ENCODE measurements at regions not wholly inside any gene's neighbourhood (a gene's known extent, or its start where the extent isn't known, plus 50 kb on each side); places are given as distances from the start of the nearest gene placed in this dataset.

DNA sequence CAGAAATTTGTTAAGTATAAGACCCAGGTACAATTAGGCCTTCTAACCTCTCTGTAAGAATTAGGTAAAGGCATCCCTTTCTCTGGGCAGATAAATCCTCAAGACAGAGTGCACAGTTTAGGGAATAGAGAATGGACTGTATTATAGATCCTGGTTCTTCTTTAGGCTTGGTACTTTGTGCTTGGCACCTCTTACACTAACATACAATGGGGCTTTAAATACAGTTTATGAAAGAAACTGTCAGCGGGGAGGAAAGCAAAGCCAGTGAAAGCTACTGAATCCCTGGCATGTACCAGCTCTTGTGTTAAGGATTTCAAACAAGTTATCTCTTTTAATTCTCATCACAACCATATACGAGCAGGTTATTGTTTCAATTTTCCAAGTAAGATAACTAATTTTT, 1350.0 kb downstream of the ADGRL3 start:
- no peaks in the 10 kb centered on the region for H3K9me3 ChIP-seq (replicated peaks; ENCODE audit: insufficient read depth, low read length)
- TF ChIP-seq EZH2phosphoT487 (IDR thresholded peaks at IDR 0.05; ENCODE audit: low read length) (no peak), EZH2 (optimal IDR thresholded peaks at IDR 0.05; ENCODE audit: low read depth, low read length) (no peak)
- TF ChIP-seq, protein P1, sequence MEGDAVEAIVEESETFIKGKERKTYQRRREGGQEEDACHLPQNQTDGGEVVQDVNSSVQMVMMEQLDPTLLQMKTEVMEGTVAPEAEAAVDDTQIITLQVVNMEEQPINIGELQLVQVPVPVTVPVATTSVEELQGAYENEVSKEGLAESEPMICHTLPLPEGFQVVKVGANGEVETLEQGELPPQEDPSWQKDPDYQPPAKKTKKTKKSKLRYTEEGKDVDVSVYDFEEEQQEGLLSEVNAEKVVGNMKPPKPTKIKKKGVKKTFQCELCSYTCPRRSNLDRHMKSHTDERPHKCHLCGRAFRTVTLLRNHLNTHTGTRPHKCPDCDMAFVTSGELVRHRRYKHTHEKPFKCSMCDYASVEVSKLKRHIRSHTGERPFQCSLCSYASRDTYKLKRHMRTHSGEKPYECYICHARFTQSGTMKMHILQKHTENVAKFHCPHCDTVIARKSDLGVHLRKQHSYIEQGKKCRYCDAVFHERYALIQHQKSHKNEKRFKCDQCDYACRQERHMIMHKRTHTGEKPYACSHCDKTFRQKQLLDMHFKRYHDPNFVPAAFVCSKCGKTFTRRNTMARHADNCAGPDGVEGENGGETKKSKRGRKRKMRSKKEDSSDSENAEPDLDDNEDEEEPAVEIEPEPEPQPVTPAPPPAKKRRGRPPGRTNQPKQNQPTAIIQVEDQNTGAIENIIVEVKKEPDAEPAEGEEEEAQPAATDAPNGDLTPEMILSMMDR (IDR thresholded peaks at IDR 0.05; ENCODE audit: low read length) = no peak

DNA sequence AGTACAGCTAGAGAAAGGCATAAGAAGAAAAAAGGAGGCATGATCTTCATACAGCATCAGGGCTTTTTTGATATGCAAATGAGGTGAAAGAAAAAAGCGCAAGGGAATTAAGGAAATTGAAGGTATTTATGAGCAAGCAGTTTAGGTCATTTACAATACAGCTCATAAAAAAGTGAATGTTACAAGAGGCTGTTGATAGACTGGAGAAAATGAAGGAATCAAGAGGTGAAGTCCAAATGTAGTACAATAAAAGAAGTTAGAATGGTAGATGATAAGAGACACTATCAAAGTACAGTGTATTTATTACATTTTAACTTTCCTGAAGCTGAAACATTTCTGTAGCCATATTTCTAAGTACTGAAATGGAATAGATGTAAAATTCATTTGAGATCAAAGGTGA, 1349.5 kb downstream of the ADGRL3 start:
- H3F3A ChIP-seq (ENCODE audit: insufficient read depth, low read length) = no peaks in the 10 kb centered on the region
- H3K27me3 ChIP-seq (replicated peaks; ENCODE audit: insufficient read depth, low read length) = no peaks in the 10 kb centered on the region
- no peaks in the 10 kb centered on the region for H3K79me2 ChIP-seq (ENCODE audit: low read length)
- no peak overlapping the region for H2AFZ ChIP-seq (ENCODE audit: low read length)
- no peak overlapping the region for H3K9ac ChIP-seq (ENCODE audit: low read length)
- TF ChIP-seq EZH2 (optimal IDR thresholded peaks at IDR 0.05; ENCODE audit: low read depth, low read length) (no peak), EZH2phosphoT487 (IDR thresholded peaks at IDR 0.05; ENCODE audit: low read length) (no peak)
- TF ChIP-seq, protein P1 (IDR thresholded peaks at IDR 0.05; ENCODE audit: low read length) = no peak
- H3K9me2 ChIP-seq (replicated peaks; ENCODE audit: insufficient read depth, low read length) = no peaks in the 10 kb centered on the region
- no peaks in the 10 kb centered on the region for H4K20me1 ChIP-seq (ENCODE audit: insufficient read depth, low read length)
- DNase-seq = no peak
- H3K4me2 ChIP-seq (ENCODE audit: low read depth, low read length) = no peak overlapping the region
- no peaks in the 10 kb centered on the region for H3K4me1 ChIP-seq (ENCODE audit: low read length)
- H3K4me3 ChIP-seq (ENCODE audit: low read length) = no peak overlapping the region
- H3K9me3 ChIP-seq (replicated peaks; ENCODE audit: insufficient read depth, low read length) = no peaks in the 10 kb centered on the region
- no peak overlapping the region for H3K27ac ChIP-seq (ENCODE audit: low read length)
- H3K36me3 ChIP-seq (replicated peaks; ENCODE audit: insufficient read depth, low read length) = no peaks in the 10 kb centered on the region

More for the DNA sequence above, 1350.0 kb downstream of the ADGRL3 start:
- no peak overlapping the region for H3K4me2 ChIP-seq (ENCODE audit: low read depth, low read length)
- no peak overlapping the region for H3K4me3 ChIP-seq (ENCODE audit: low read length)
- H3K27ac ChIP-seq (ENCODE audit: low read length) = no peak overlapping the region
- H3K4me1 ChIP-seq (ENCODE audit: low read length) = no peaks in the 10 kb centered on the region
- H3K9ac ChIP-seq (ENCODE audit: low read length) = no peak overlapping the region
- H3K36me3 ChIP-seq (replicated peaks; ENCODE audit: insufficient read depth, low read length) = no peaks in the 10 kb centered on the region
- H4K20me1 ChIP-seq (ENCODE audit: insufficient read depth, low read length) = no peaks in the 10 kb centered on the region
- H3K9me2 ChIP-seq (replicated peaks; ENCODE audit: insufficient read depth, low read length) = no peaks in the 10 kb centered on the region
- no peaks in the 10 kb centered on the region for H3F3A ChIP-seq (ENCODE audit: insufficient read depth, low read length)
- H3K79me2 ChIP-seq (ENCODE audit: low read length) = no peaks in the 10 kb centered on the region
- no peak for DNase-seq
- H3K27me3 ChIP-seq (replicated peaks; ENCODE audit: insufficient read depth, low read length) = no peaks in the 10 kb centered on the region
- no peak overlapping the region for H2AFZ ChIP-seq (ENCODE audit: low read length)

DNA sequence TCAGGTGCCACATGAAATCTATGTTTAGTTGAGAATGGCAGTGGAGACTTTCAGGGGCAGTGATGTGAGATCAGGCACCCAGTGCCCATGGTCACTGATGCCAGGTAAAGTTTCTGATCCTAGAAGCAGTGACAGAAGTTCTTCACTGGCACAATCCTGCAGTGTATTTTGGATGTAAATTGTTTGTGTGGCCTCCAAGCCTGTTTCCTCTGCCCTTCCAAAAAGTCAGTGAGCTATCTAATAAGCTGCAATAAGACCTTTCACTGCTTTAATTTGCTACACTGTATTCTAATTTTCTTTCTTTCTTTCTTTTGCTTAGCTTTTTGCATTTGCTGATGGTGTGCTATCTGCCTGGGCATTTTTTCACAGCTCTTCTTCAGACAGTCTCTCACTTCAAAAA, 1348.6 kb downstream of the ADGRL3 start:
- no peak overlapping the region for H3K9ac ChIP-seq (ENCODE audit: low read length)
- no peaks in the 10 kb centered on the region for H3K27me3 ChIP-seq (replicated peaks; ENCODE audit: insufficient read depth, low read length)
- H3K9me2 ChIP-seq (replicated peaks; ENCODE audit: insufficient read depth, low read length) = no peaks in the 10 kb centered on the region
- H3K36me3 ChIP-seq (replicated peaks; ENCODE audit: insufficient read depth, low read length) = no peaks in the 10 kb centered on the region
- no peaks in the 10 kb centered on the region for H3K9me3 ChIP-seq (replicated peaks; ENCODE audit: insufficient read depth, low read length)
- no peak overlapping the region for H3K27ac ChIP-seq (ENCODE audit: low read length)
- no peak overlapping the region for H2AFZ ChIP-seq (ENCODE audit: low read length)
- H3K79me2 ChIP-seq (ENCODE audit: low read length) = no peaks in the 10 kb centered on the region
- H3F3A ChIP-seq (ENCODE audit: insufficient read depth, low read length) = no peaks in the 10 kb centered on the region
- no peak for TF ChIP-seq EZH2phosphoT487 (IDR thresholded peaks at IDR 0.05; ENCODE audit: low read length)
- no peak for TF ChIP-seq EZH2 (optimal IDR thresholded peaks at IDR 0.05; ENCODE audit: low read depth, low read length)
- TF ChIP-seq, protein P1 (IDR thresholded peaks at IDR 0.05; ENCODE audit: low read length) = no peak
- no peaks in the 10 kb centered on the region for H3K4me1 ChIP-seq (ENCODE audit: low read length)
- no peak overlapping the region for H3K4me3 ChIP-seq (ENCODE audit: low read length)
- H3K4me2 ChIP-seq (ENCODE audit: low read depth, low read length) = no peak overlapping the region
- H4K20me1 ChIP-seq (ENCODE audit: insufficient read depth, low read length) = no peaks in the 10 kb centered on the region
- DNase-seq = no peak
